Left forelimb (tissue), 1 donor: ENCODE measurements at regions not wholly inside any gene's neighbourhood (a gene's known extent, or its start where the extent isn't known, plus 50 kb on each side); places are given as distances from the start of the nearest gene placed in this dataset.

Experiments
- DNase-seq: peaks from one replicate; pipeline ENCODE4 v3.0.0-alpha.2; 2018; ENCODE audit warnings: low spot score

GRCh38 chr10:126783806-126784557 lies 113.5 kb upstream of the C10orf90 start:
- no peak for DNase-seq

GRCh38 chr10:126787201-126787600 lies 116.7 kb upstream of the C10orf90 start:
- no peak for DNase-seq

- DNase-seq, result no peak
Measured at GRCh38 chr10:126795318-126795717, 109.9 kb upstream of the DOCK1 start.

GRCh38 chr10:126798649-126799048 lies 106.6 kb upstream of the DOCK1 start:
- no peak for DNase-seq

- DNase-seq, result no peak
Measured at GRCh38 chr10:126803394-126803793, 101.8 kb upstream of the DOCK1 start.

GRCh38 chr10:126804396-126804795 lies 100.8 kb upstream of the DOCK1 start:
- no peak for DNase-seq

- DNase-seq, result no peak
Measured at GRCh38 chr10:126806498-126806897, 98.7 kb upstream of the DOCK1 start.

GRCh38 chr10:126806991-126807702 lies 98.1 kb upstream of the DOCK1 start:
- DNase-seq, result no peak

- DNase-seq, result no peak
Measured at GRCh38 chr10:126808103-126808502, 97.1 kb upstream of the DOCK1 start.

GRCh38 chr10:126813432-126813831 lies 91.8 kb upstream of the DOCK1 start:
- DNase-seq, result no peak

- no peak for DNase-seq
Measured at GRCh38 chr10:126833542-126833941, 71.7 kb upstream of the DOCK1 start.

GRCh38 chr10:126836009-126836408 lies 69.2 kb upstream of the DOCK1 start:
- DNase-seq, result no peak

- DNase-seq, result no peak
Measured at GRCh38 chr10:126838316-126838715, 66.9 kb upstream of the DOCK1 start.

- DNase-seq, result no peak
Measured at GRCh38 chr10:126839094-126839761, 66.0 kb upstream of the DOCK1 start.

- no peak for DNase-seq
Measured at GRCh38 chr10:126840576-126841135, 64.6 kb upstream of the DOCK1 start.

GRCh38 chr10:126841341-126841895 lies 63.8 kb upstream of the DOCK1 start:
- no peak for DNase-seq

- no peak for DNase-seq
Measured at GRCh38 chr10:126842356-126842755, 62.9 kb upstream of the DOCK1 start.

- DNase-seq, result no peak
Measured at GRCh38 chr10:126842836-126843235, 62.4 kb upstream of the DOCK1 start.

- DNase-seq, result no peak
Measured at GRCh38 chr10:126843299-126843934, 61.8 kb upstream of the DOCK1 start.

GRCh38 chr10:126844406-126844805 lies 60.8 kb upstream of the DOCK1 start:
- DNase-seq, result no peak

- no peak for DNase-seq
Measured at GRCh38 chr10:126846469-126846868, 58.8 kb upstream of the DOCK1 start.

GRCh38 chr10:126846959-126847358 lies 58.3 kb upstream of the DOCK1 start:
- no peak for DNase-seq
